Gastrocnemius medialis (tissue), 4 donors: ENCODE measurements at regions not wholly inside any gene's neighbourhood (a gene's known extent, or its start where the extent isn't known, plus 50 kb on each side); places are given as distances from the start of the nearest gene placed in this dataset.
"Not testable (repeated sequence)": the region's sequence is repeated elsewhere in the genome, so short reads cannot be mapped to it uniquely, and the experiment has no call there.

ENCODE experiments used
- POLR2A ChIP-seq, 2 donors: fragments of 450-650 bp; IDR thresholded peaks; one replicate each; pipeline ENCODE4 v1.6.1; 2017; ENCODE audit warnings: antibody characterized with exemption in 2 of 2, mild to moderate bottlenecking in 2 of 2, moderate library complexity in 2 of 2
- TF ChIP-seq, protein P1 (sequence below), 5 experiments: fragments of 450-650 bp in 3 of 5; fragments of 200-600 bp in 2 of 5; sonication (generic) in 2 of 5; IDR thresholded peaks in 4 of 5; conservative IDR thresholded peaks in 1 of 5; 1 replicate in 4 of 5; 2 replicates in 1 of 5; pipeline ENCODE4 v1.5.1; 2016 to 2019; ENCODE audit warnings: antibody characterized with exemption in 5 of 5, mild to moderate bottlenecking in 3 of 5, moderate library complexity in 3 of 5

DNA sequence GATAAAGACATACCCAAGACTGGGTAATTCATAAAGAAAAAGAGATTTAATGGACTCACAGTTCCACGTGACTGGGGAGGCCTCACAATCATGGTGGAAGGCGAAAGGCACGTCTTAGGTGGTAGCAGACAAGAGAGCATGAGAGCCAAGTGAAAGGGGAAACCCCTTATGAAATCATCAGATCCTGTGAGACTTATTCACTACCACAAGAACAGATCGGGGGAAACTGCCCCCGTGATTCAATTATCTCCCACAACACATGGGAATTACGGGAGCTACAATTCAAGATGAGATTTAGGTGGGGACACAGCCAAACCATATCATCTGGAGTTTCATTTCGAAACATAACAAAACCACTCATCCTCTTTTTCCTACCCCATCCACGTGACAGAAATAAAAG lies 193.2 kb downstream of the OR2B2 start:
- TF ChIP-seq, protein P1, sequence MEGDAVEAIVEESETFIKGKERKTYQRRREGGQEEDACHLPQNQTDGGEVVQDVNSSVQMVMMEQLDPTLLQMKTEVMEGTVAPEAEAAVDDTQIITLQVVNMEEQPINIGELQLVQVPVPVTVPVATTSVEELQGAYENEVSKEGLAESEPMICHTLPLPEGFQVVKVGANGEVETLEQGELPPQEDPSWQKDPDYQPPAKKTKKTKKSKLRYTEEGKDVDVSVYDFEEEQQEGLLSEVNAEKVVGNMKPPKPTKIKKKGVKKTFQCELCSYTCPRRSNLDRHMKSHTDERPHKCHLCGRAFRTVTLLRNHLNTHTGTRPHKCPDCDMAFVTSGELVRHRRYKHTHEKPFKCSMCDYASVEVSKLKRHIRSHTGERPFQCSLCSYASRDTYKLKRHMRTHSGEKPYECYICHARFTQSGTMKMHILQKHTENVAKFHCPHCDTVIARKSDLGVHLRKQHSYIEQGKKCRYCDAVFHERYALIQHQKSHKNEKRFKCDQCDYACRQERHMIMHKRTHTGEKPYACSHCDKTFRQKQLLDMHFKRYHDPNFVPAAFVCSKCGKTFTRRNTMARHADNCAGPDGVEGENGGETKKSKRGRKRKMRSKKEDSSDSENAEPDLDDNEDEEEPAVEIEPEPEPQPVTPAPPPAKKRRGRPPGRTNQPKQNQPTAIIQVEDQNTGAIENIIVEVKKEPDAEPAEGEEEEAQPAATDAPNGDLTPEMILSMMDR (IDR thresholded peaks at IDR 0.05 in 4 of 5, conservative IDR thresholded peaks at IDR 0.05 in 1 of 5), result not testable (repeated sequence)
- not testable (repeated sequence) for TF ChIP-seq POLR2A (IDR thresholded peaks at IDR 0.05)
